HG02759 (cell line): ENCODE measurements at regions not wholly inside any gene's neighbourhood (a gene's known extent, or its start where the extent isn't known, plus 50 kb on each side); places are given as distances from the start of the nearest gene placed in this dataset.
"Not testable (repeated sequence)": the region's sequence is repeated elsewhere in the genome, so short reads cannot be mapped to it uniquely, and the experiment has no call there.

Source experiments
- ATAC-seq: cut with Tn5 transposase; IDR thresholded peaks from one replicate; pipeline ENCODE4 v1.9.1; 2021; ENCODE audit warnings: mild to moderate bottlenecking, moderate library complexity; ENCODE audit not compliant: unreplicated experiment

GRCh38 chr14:105910426-105910825 lies 384.0 kb downstream of the TMEM121 start:
- no peak for ATAC-seq

- no peak for ATAC-seq
Observed at GRCh38 chr14:105911006-105911847, 384.8 kb downstream of the TMEM121 start.

- ATAC-seq: not testable (repeated sequence)
Observed at GRCh38 chr14:105911848-105912292, 385.5 kb downstream of the TMEM121 start.

GRCh38 chr14:105912641-105913180 lies 386.3 kb downstream of the TMEM121 start:
- no peak for ATAC-seq

- no peak for ATAC-seq
Observed at GRCh38 chr14:105913221-105913620, 386.8 kb downstream of the TMEM121 start.

- no peak for ATAC-seq
Observed at GRCh38 chr14:105913861-105914260, 387.5 kb downstream of the TMEM121 start.

- not testable (repeated sequence) for ATAC-seq
Observed at GRCh38 chr14:105914281-105914680, 387.9 kb downstream of the TMEM121 start.

GRCh38 chr14:105914738-105915385 lies 388.5 kb downstream of the TMEM121 start:
- ATAC-seq: no peak

GRCh38 chr14:105915546-105915945 lies 389.2 kb downstream of the TMEM121 start:
- not testable (repeated sequence) for ATAC-seq

GRCh38 chr14:105917136-105917932 lies 391.0 kb downstream of the TMEM121 start:
- not testable (repeated sequence) for ATAC-seq

- ATAC-seq: no peak
Observed at GRCh38 chr14:105917933-105918436, 391.6 kb downstream of the TMEM121 start.

- ATAC-seq: no peak
Observed at GRCh38 chr14:105918496-105919262, 392.3 kb downstream of the TMEM121 start.

- no peak for ATAC-seq
Observed at GRCh38 chr14:105919458-105920150, 393.2 kb downstream of the TMEM121 start.

GRCh38 chr14:105920151-105920700 lies 393.8 kb downstream of the TMEM121 start:
- not testable (repeated sequence) for ATAC-seq

- ATAC-seq: not testable (repeated sequence)
Observed at GRCh38 chr14:105920803-105921755, 394.7 kb downstream of the TMEM121 start.

GRCh38 chr14:105921781-105922180 lies 395.4 kb downstream of the TMEM121 start:
- ATAC-seq: not testable (repeated sequence)

- ATAC-seq: not testable (repeated sequence)
Observed at GRCh38 chr14:105923520-105924191, 397.3 kb downstream of the TMEM121 start.
